Activated CD4-positive, alpha-beta T cell treated with anti-CD3 and anti-CD28 coated beads, Interleukin-2, amount 10 ng/mL, durations not matched to agents 7 days and 5 days (primary cell): ENCODE measurements at regions not wholly inside any gene's neighbourhood (a gene's known extent, or its start where the extent isn't known, plus 50 kb on each side); places are given as distances from the start of the nearest gene placed in this dataset.

ENCODE experiments used
- CTCF ChIA-PET: fragments of 350-600 bp; sonication (Branson Sonifier 250); formaldehyde crosslinking; loops from one replicate; lab custom pipeline; 2021; ENCODE audit warnings: antibody characterized with exemption; lab: Charles Lee
- POLR2A ChIA-PET: fragments of 350-600 bp; sonication (Branson Sonifier 250); formaldehyde crosslinking; loops from one replicate; lab custom pipeline; 2021; ENCODE audit warnings: antibody characterized with exemption; lab: Charles Lee
- DNase-seq: peaks from one replicate; pipeline ENCODE4 v3.0.0-alpha.2; 2020
- H3K27ac Mint-ChIP-seq: one replicate; pipeline ENCODE4 v1.8.0; 2021; ENCODE audit warnings: mild to moderate bottlenecking, moderate library complexity, mixed read lengths
- H3K27me3 Mint-ChIP-seq: one replicate; pipeline ENCODE4 v1.8.0; 2021; ENCODE audit warnings: mixed read lengths
- H3K36me3 Mint-ChIP-seq: one replicate; pipeline ENCODE4 v1.8.0; 2021; ENCODE audit warnings: low read depth, mixed read lengths
- H3K4me1 Mint-ChIP-seq: one replicate; pipeline ENCODE4 v1.8.0; 2021; ENCODE audit warnings: mixed read lengths
- H3K4me3 Mint-ChIP-seq: one replicate; pipeline ENCODE4 v1.8.0; 2021; ENCODE audit warnings: mild to moderate bottlenecking, moderate library complexity, mixed read lengths
- H3K9me3 Mint-ChIP-seq: one replicate; pipeline ENCODE4 v1.8.0; 2021; ENCODE audit warnings: mixed read lengths

DNA sequence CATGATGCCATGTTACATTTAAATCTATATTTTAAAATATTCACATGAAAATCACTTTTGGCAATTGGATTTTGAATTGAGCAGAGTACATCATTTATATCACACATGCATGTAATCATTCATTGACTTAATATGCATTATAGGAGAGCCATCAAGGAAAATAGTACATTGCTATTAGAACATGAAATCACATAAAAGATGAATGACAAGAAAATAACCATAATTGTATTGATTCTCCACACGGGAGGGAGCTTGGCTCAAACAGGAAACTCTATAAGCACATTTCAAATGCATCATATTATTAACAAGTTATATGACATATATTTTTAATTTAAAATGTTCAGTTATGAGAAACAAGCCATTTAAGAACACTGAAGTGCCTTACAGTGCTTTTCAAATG, 208.6 kb upstream of the PRR20A start:
- CTCF ChIA-PET: no interaction called here
- no peak for DNase-seq
- Mint-ChIP-seq H3K4me1 (no peaks in the 10 kb centered on the region), H3K27me3 (no peaks in the 10 kb centered on the region), H3K36me3 (no peaks in the 10 kb centered on the region), H3K4me3 (no peak overlapping the region), H3K9me3 (peaks cover 5% of the 10 kb centered on the region), H3K27ac (no peak overlapping the region)
- POLR2A ChIA-PET: no interaction called here

- H3K4me1 Mint-ChIP-seq: no peaks in the 10 kb centered on the region
- H3K27ac Mint-ChIP-seq: no peak overlapping the region
- DNase-seq: no peak
- H3K27me3 Mint-ChIP-seq: no peaks in the 10 kb centered on the region
- H3K4me3 Mint-ChIP-seq: no peak overlapping the region
- CTCF ChIA-PET: no interaction called here
- H3K9me3 Mint-ChIP-seq: peaks cover 2% of the 10 kb centered on the region
- POLR2A ChIA-PET: no interaction called here
- H3K36me3 Mint-ChIP-seq: no peaks in the 10 kb centered on the region
These were observed 186.8 kb upstream of the PRR20A start for GRCh38 chr13:56953965-56954364.

- H3K4me3 Mint-ChIP-seq: no peak overlapping the region
- H3K27ac Mint-ChIP-seq: no peak overlapping the region
- POLR2A ChIA-PET: no interaction called here
- DNase-seq: no peak
- peaks cover 19% of the 10 kb centered on the region for H3K9me3 Mint-ChIP-seq
- H3K36me3 Mint-ChIP-seq: no peaks in the 10 kb centered on the region
- no peaks in the 10 kb centered on the region for H3K4me1 Mint-ChIP-seq
- no peaks in the 10 kb centered on the region for H3K27me3 Mint-ChIP-seq
- CTCF ChIA-PET: no interaction called here
These were observed 165.1 kb upstream of the PRR20A start for GRCh38 chr13:56975647-56976046.

DNA sequence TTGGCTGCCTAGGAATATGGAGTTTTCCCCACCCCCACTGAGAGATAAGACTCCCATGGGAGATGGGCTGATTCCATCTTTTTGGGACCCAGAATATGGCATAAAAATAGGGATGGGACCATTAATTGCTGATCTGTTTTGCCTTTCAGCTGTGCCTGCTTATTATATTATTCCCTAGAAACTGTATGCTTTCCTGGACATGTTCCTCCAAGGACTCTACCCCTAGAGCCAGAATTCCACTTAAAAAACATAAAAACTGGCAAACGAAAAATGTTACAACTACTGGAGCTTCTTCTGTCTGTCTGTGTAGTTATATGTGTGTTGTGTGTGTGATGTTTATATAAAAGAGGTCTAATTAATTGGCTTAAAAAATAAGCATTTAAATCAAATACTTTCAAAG, 159.9 kb upstream of the PRR20A start:
- Mint-ChIP-seq H3K36me3 (no peaks in the 10 kb centered on the region), H3K9me3 (peaks cover 14% of the 10 kb centered on the region), H3K27me3 (no peaks in the 10 kb centered on the region), H3K27ac (no peak overlapping the region), H3K4me1 (no peaks in the 10 kb centered on the region), H3K4me3 (no peak overlapping the region)
- POLR2A ChIA-PET: no interaction called here
- CTCF ChIA-PET: no interaction called here
- no peak for DNase-seq

- no peak overlapping the region for H3K4me3 Mint-ChIP-seq
- H3K27ac Mint-ChIP-seq: no peak overlapping the region
- H3K9me3 Mint-ChIP-seq: peaks cover 10% of the 10 kb centered on the region
- H3K36me3 Mint-ChIP-seq: no peaks in the 10 kb centered on the region
- no peaks in the 10 kb centered on the region for H3K4me1 Mint-ChIP-seq
- no peaks in the 10 kb centered on the region for H3K27me3 Mint-ChIP-seq
- DNase-seq: no peak
- POLR2A ChIA-PET: no interaction called here
- CTCF ChIA-PET: no interaction called here
These were observed 154.6 kb upstream of the PRR20A start for GRCh38 chr13:56986121-56986520.

GRCh38 chr13:56988543-56988942, 152.2 kb upstream of the PRR20A start:
- Mint-ChIP-seq H3K27me3 (no peaks in the 10 kb centered on the region), H3K27ac (no peak overlapping the region), H3K4me3 (no peak overlapping the region), H3K9me3 (peaks cover 11% of the 10 kb centered on the region), H3K36me3 (no peaks in the 10 kb centered on the region), H3K4me1 (no peaks in the 10 kb centered on the region)
- ChIA-PET POLR2A (no interaction called here), CTCF (no interaction called here)
- DNase-seq: no peak

- Mint-ChIP-seq H3K4me1 (no peaks in the 10 kb centered on the region), H3K27ac (no peak overlapping the region), H3K9me3 (peaks cover 4% of the 10 kb centered on the region), H3K4me3 (no peak overlapping the region), H3K27me3 (no peaks in the 10 kb centered on the region), H3K36me3 (no peaks in the 10 kb centered on the region)
- ChIA-PET CTCF (no interaction called here), POLR2A (no interaction called here)
- DNase-seq: no peak
These were observed 137.0 kb upstream of the PRR20A start for GRCh38 chr13:57003682-57004081.

- ChIA-PET POLR2A (no interaction called here), CTCF (no interaction called here)
- no peak for DNase-seq
- H3K27me3 Mint-ChIP-seq: no peaks in the 10 kb centered on the region
- H3K36me3 Mint-ChIP-seq: no peaks in the 10 kb centered on the region
- no peaks in the 10 kb centered on the region for H3K4me1 Mint-ChIP-seq
- H3K4me3 Mint-ChIP-seq: no peak overlapping the region
- no peak overlapping the region for H3K27ac Mint-ChIP-seq
- peaks cover 19% of the 10 kb centered on the region for H3K9me3 Mint-ChIP-seq
These were observed 123.4 kb upstream of the PRR20A start for GRCh38 chr13:57017357-57017756.

GRCh38 chr13:57018915-57019314, 121.8 kb upstream of the PRR20A start:
- H3K36me3 Mint-ChIP-seq: no peaks in the 10 kb centered on the region
- POLR2A ChIA-PET: no interaction called here
- no peaks in the 10 kb centered on the region for H3K4me1 Mint-ChIP-seq
- CTCF ChIA-PET: no interaction called here
- DNase-seq: no peak
- peaks cover 18% of the 10 kb centered on the region for H3K9me3 Mint-ChIP-seq
- no peak overlapping the region for H3K27ac Mint-ChIP-seq
- no peak overlapping the region for H3K4me3 Mint-ChIP-seq
- no peaks in the 10 kb centered on the region for H3K27me3 Mint-ChIP-seq

DNA sequence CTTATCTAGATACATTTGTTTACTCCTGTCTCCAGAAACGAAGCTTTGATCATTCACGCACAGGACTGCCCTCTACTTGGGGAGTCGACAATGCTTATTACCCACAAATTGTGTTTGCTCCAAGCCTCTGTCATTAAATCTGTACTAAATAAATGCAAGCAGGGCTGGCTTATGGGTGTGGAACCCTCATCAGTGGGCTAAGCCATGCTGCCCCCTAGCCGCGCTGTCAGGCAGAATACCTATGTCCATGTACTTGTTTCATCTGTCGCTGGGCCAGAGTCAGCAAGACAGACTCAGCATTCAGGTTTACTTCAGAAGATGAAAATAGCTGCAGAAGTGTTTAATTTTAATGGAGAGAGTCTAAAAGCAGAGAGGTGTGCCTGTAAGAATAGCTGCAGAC, 110.0 kb upstream of the PRR20A start:
- CTCF ChIA-PET: no interaction called here
- Mint-ChIP-seq H3K9me3 (peaks cover 14% of the 10 kb centered on the region), H3K4me3 (no peak overlapping the region), H3K27me3 (no peaks in the 10 kb centered on the region), H3K27ac (no peak overlapping the region), H3K36me3 (no peaks in the 10 kb centered on the region), H3K4me1 (no peaks in the 10 kb centered on the region)
- DNase-seq: no peak
- POLR2A ChIA-PET: no interaction called here

DNA sequence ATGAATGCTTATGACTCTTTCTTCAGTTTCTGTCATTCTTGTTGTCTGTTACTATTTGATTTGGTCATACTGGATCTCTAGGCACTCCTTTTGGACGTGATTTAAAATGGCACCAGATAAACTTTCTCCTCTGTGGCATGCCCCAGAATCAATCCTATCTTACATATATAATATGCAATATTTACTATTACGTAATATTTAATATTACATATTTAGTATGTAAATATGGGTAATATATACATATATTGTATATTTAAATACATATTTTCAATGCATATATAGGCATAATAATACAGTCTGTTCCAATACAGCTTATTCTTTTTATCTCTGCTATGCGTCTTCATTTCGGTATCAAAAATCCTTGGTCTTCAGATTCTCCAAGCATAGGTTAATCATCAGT, 104.4 kb upstream of the PRR20A start:
- no peak for DNase-seq
- H3K27me3 Mint-ChIP-seq: no peaks in the 10 kb centered on the region
- ChIA-PET POLR2A (no interaction called here), CTCF (no interaction called here)
- no peak overlapping the region for H3K4me3 Mint-ChIP-seq
- no peaks in the 10 kb centered on the region for H3K4me1 Mint-ChIP-seq
- no peaks in the 10 kb centered on the region for H3K36me3 Mint-ChIP-seq
- peaks cover 4% of the 10 kb centered on the region for H3K9me3 Mint-ChIP-seq
- no peak overlapping the region for H3K27ac Mint-ChIP-seq

DNA sequence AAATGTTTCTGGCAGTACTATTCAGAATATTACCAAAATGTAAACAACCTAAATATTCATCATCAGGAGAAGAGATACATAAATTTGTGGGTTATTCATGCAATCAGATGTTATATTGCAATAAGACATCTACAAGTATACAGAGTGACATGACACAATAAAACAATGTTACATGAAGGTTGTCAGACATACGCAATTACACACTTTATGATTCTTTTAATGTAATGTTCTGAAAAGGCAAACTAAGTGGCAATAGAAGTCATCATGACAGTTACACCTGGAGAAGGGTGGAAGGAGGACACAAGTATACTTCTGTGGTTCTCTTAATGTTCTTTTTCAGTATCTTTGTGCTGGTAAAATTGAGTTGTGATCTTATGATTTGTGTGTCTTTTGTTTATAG, 95.8 kb upstream of the PRR20A start:
- Mint-ChIP-seq H3K4me3 (no peak overlapping the region), H3K27me3 (no peaks in the 10 kb centered on the region), H3K9me3 (peaks cover 8% of the 10 kb centered on the region), H3K36me3 (no peaks in the 10 kb centered on the region), H3K4me1 (no peaks in the 10 kb centered on the region), H3K27ac (no peak overlapping the region)
- ChIA-PET CTCF (no interaction called here), POLR2A (no interaction called here)
- no peak for DNase-seq

DNA sequence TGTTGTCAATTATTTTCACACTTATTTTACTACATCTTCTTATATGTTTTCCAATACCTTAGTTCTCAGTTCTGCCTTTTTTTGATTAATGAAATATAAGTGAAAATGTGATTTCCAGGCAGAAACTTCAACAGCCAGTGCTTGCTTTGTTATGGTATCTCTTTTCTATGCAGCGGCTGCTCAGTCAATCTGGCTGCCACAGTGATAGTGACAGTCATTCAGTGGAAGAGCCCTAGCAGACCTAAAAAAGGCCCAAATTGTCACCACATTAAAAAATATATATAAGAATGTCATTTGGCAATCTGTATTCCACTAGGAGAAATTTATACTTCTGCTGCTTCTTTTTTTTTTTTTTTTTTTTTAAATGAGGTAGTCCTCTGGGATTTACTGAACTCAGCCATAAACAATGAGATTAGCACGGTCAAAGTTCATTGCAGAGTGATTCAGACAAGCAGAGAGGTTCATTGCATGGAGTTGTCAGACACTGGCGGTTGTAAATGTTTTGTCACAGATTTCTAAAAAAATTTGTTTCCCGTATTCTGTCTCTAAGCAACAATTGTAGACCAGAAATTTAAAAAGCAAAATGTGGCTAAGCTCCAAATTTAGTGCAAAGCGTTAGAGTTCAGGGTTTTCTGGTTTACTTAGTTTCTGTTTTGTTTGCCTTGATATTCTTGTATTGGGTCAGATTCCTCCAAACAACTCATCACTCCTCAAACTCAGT, 94.7 kb upstream of the PRR20A start:
- H3K27me3 Mint-ChIP-seq: no peaks in the 10 kb centered on the region
- no peak overlapping the region for H3K4me3 Mint-ChIP-seq
- ChIA-PET CTCF (no interaction called here), POLR2A (no interaction called here)
- H3K27ac Mint-ChIP-seq: no peak overlapping the region
- DNase-seq: no peak
- peaks cover 8% of the 10 kb centered on the region for H3K9me3 Mint-ChIP-seq
- H3K4me1 Mint-ChIP-seq: no peaks in the 10 kb centered on the region
- no peaks in the 10 kb centered on the region for H3K36me3 Mint-ChIP-seq

- Mint-ChIP-seq H3K4me1 (no peaks in the 10 kb centered on the region), H3K9me3 (peaks cover 15% of the 10 kb centered on the region), H3K27me3 (no peaks in the 10 kb centered on the region), H3K27ac (no peak overlapping the region), H3K36me3 (no peaks in the 10 kb centered on the region), H3K4me3 (no peak overlapping the region)
- no peak for DNase-seq
- ChIA-PET POLR2A (no interaction called here), CTCF (no interaction called here)
These were observed 84.0 kb upstream of the PRR20A start for GRCh38 chr13:57056601-57057180.
